ENCODE measurements at regions not wholly inside any gene's neighbourhood (a gene's known extent, or its start where the extent isn't known, plus 50 kb on each side); places are given as distances from the start of the nearest gene placed in this dataset.

DNA sequence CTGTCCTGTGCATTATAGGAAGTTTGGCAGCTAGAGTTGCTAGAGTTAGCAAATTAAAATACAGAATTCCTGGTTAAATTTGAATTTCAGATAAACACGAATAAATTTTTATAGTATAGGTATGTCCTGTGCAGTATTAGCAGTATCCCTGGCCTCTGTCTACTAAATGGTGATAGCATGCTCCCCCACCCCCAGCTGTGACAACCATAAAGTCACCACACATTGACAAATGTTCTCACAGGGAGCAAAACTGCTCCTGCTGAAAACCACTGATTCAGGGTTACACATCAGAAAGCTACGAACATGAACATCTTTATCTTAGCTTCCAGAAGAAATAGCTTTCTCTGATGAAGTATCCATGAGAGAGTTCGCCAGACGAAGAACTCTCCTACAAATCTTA lies 91.8 kb upstream of the CCDC112 start:
- TF ChIP-seq, protein P1, sequence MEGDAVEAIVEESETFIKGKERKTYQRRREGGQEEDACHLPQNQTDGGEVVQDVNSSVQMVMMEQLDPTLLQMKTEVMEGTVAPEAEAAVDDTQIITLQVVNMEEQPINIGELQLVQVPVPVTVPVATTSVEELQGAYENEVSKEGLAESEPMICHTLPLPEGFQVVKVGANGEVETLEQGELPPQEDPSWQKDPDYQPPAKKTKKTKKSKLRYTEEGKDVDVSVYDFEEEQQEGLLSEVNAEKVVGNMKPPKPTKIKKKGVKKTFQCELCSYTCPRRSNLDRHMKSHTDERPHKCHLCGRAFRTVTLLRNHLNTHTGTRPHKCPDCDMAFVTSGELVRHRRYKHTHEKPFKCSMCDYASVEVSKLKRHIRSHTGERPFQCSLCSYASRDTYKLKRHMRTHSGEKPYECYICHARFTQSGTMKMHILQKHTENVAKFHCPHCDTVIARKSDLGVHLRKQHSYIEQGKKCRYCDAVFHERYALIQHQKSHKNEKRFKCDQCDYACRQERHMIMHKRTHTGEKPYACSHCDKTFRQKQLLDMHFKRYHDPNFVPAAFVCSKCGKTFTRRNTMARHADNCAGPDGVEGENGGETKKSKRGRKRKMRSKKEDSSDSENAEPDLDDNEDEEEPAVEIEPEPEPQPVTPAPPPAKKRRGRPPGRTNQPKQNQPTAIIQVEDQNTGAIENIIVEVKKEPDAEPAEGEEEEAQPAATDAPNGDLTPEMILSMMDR (IDR thresholded peaks at IDR 0.05; ENCODE audit: low read depth, low read length, missing control alignments): no peak
- DNase-seq (ENCODE audit: low read depth): no peak

DNA sequence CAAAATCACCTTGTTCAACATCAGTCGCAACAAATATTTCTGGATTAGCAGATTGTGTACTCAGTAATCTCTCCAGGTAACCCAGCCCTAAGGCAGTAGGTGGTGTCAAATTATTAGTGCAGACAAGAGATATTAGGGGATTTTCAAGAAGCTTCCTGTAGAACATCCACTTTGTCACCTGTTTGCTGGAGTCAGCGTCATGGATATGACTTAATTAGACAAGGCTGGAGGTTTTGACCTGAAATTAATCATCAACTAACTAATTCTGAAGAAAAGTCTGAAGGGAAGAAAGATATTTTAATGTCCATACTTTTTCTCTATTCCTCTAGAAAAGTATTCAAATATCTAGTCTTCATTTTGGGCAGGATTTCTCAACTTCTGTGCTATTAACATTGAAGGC lies 91.4 kb upstream of the CCDC112 start:
- no peak overlapping the region for H3K4me3 ChIP-seq (ENCODE audit: low read depth, low read length)
- no peak for DNase-seq (ENCODE audit: low read depth)
- TF ChIP-seq, protein P1 (IDR thresholded peaks at IDR 0.05; ENCODE audit: low read depth, low read length, missing control alignments): no peak

More for the DNA sequence above, 91.8 kb upstream of the CCDC112 start:
- H3K4me3 ChIP-seq (ENCODE audit: low read depth, low read length): no peak overlapping the region

DNA sequence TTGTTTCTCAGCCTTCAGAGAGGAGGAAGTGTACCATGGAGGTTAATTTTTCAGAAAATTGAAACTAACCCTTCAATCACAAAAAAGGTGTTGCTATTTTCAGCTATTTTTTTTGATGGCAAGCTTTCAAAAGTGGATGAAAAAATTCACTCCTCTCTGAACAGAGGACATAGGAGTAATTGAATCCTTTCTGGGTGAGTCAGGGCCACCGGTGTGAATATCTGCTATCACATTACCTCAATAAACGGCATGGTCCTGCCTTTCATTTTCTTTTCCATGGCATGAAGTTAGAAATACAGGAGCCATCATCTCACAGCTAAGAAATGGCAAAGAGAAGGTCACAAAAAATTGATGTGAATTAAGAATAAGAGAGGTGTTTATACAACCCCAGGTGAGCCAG lies 90.2 kb upstream of the CCDC112 start:
- DNase-seq (ENCODE audit: low read depth): no peak
- TF ChIP-seq, protein P1 (IDR thresholded peaks at IDR 0.05; ENCODE audit: low read depth, low read length, missing control alignments): no peak
- no peak overlapping the region for H3K4me3 ChIP-seq (ENCODE audit: low read depth, low read length)

DNA sequence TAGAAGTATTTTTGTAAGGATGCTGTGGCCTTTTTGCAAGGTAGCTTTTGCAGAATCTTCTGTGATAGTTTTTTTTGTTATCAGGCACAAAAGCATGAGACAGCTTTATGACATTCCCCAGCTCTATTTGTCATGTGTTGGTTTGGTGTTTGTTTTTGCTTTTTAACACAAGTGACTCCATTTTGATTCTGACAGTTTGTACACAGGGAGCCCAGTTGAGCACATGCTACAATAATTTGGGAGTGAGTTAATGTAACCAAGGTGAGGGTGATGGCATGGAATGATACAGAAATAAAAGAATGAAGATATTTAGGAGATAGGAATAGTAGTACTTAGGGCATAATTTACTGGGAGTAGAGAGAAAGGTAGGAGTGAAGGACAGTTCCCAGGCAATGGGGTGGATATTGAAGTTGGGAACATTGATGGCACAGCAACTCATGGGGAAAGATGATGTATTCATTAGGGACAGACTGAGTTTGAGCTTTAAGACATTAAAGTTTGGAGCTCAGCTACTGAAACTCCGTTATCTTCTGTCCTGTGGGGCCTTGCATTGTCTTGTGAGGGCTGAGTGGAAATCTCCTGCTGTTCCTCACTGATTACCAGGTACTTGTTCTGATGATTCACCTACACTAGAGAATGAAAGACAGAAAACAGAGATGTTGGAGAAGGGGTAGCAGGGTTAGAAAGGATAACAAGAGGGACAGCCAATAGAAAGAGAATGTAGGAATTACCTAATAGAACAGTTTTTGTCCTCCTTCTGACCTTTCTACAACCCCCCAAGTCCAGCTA lies 88.3 kb upstream of the CCDC112 start:
- DNase-seq (ENCODE audit: low read depth): no peak
- TF ChIP-seq, protein P1 (IDR thresholded peaks at IDR 0.05; ENCODE audit: low read depth, low read length, missing control alignments): no peak
- no peak overlapping the region for H3K4me3 ChIP-seq (ENCODE audit: low read depth, low read length)

DNA sequence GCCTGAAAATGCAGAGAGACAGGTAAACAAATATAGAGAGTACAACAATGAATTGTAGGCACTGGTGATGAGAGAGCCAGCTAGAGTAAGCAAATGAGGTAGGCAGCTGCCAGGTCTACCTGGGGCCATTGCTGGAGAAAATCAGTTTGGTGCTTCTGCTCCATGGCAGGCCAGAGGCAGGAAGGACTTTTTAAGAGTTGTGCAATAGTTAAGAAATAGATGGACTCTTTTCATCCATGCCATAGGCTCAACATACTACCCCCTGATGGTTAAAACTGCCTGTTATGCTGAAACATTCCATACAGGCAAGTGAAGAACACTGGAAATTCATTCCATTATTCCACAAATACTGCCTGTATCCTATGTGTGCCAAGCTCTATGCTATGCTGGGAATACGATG lies 86.5 kb upstream of the CCDC112 start:
- DNase-seq (ENCODE audit: low read depth): no peak
- TF ChIP-seq, protein P1 (IDR thresholded peaks at IDR 0.05; ENCODE audit: low read depth, low read length, missing control alignments): no peak
- no peak overlapping the region for H3K4me3 ChIP-seq (ENCODE audit: low read depth, low read length)

DNA sequence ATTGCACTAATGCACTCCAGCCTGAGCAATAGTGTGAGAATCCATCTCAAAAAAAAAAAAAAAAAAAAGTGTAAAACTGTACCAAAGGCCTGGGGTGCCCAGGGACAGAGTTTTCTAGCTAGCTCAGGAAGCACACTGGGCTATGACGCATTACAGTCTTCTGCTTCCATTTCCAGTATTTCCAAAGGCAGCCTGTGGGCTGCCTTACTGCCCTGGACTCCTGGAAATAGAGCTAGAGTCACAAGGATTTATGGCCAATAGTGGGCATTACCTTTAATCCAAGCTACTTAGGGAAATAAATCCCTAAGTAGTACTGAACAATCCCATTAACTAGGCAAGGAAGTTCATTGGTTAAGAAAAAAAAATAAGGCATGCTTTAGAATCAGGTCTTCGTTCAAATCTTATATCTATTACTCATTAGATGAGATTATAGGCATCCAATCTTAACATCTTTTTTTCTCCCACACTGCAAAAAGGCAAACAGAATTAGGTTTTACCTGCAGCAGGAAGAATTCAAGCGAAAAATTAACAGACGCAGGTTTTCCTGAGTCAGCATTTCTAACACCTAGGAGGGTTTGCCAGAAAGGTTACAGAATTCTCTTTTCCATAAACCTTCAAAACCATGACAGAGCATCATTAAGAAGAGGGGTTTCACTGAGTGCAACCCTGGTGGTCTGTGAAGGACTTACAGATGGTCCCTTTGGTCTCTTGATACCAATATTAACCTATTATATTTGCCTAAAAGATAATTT lies 85.6 kb upstream of the CCDC112 start:
- no peak for DNase-seq (ENCODE audit: low read depth)
- TF ChIP-seq, protein P1 (IDR thresholded peaks at IDR 0.05; ENCODE audit: low read depth, low read length, missing control alignments): no peak
- no peak overlapping the region for H3K4me3 ChIP-seq (ENCODE audit: low read depth, low read length)
